ENCODE measurements at regions not wholly inside any gene's neighbourhood (a gene's known extent, or its start where the extent isn't known, plus 50 kb on each side); places are given as distances from the start of the nearest gene placed in this dataset.

GRCh38 chr2:237026981-237027711 lies 58.5 kb upstream of the COPS8 start (continued):
- TF ChIP-seq, protein P1, sequence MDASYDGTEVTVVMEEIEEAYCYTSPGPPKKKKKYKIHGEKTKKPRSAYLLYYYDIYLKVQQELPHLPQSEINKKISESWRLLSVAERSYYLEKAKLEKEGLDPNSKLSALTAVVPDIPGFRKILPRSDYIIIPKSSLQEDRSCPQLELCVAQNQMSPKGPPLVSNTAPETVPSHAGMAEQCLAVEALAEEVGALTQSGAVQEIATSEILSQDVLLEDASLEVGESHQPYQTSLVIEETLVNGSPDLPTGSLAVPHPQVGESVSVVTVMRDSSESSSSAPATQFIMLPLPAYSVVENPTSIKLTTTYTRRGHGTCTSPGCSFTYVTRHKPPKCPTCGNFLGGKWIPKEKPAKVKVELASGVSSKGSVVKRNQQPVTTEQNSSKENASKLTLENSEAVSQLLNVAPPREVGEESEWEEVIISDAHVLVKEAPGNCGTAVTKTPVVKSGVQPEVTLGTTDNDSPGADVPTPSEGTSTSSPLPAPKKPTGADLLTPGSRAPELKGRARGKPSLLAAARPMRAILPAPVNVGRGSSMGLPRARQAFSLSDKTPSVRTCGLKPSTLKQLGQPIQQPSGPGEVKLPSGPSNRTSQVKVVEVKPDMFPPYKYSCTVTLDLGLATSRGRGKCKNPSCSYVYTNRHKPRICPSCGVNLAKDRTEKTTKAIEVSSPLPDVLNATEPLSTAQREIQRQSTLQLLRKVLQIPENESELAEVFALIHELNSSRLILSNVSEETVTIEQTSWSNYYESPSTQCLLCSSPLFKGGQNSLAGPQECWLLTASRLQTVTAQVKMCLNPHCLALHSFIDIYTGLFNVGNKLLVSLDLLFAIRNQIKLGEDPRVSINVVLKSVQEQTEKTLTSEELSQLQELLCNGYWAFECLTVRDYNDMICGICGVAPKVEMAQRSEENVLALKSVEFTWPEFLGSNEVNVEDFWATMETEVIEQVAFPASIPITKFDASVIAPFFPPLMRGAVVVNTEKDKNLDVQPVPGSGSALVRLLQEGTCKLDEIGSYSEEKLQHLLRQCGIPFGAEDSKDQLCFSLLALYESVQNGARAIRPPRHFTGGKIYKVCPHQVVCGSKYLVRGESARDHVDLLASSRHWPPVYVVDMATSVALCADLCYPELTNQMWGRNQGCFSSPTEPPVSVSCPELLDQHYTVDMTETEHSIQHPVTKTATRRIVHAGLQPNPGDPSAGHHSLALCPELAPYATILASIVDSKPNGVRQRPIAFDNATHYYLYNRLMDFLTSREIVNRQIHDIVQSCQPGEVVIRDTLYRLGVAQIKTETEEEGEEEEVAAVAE (CRISPR knock-in tag; IDR thresholded peaks at IDR 0.05; ENCODE audit: borderline replicate concordance): 0 out of 2 replicates have a peak, but pooled peaks have one; percentile 57
- TF ChIP-seq RNF2 (conservative IDR thresholded peaks at IDR 0.05; ENCODE audit: low read depth) (0 out of 2 replicates have a peak, but pooled peaks have one; percentile 42), MEF2D (CRISPR knock-in tag; IDR thresholded peaks at IDR 0.05) (0 out of 2 replicates have a peak, but pooled peaks have one; percentile 18), ZNF333 (CRISPR knock-in tag; IDR thresholded peaks at IDR 0.05; ENCODE audit: borderline replicate concordance) (no peak)

GRCh38 chr2:237027712-237028029 lies 58.0 kb upstream of the COPS8 start:
- no peak overlapping the region for H2AFZ ChIP-seq (ENCODE audit: low read length)
- ChIA-PET CTCF (ENCODE audit: low intra/inter-chr PET ratio, low total read pairs) (interaction anchor here (0.7 to 3.1 kb wide), 4 partner anchors 465 to 684 kb away, joined by 3 to 31 read pairs (median 8); no protein-coding TSS in a partner anchor), POLR2A (no interaction called here)

More at GRCh38 chr2:237027712-237028029, 58.0 kb upstream of the COPS8 start:
- Histone ChIP-seq H3K4me1 (ENCODE audit: insufficient read depth, low read length) (peaks cover 14% of the 10 kb centered on the region), H3K27ac (ENCODE audit: extremely low read length, insufficient read depth, low read length) (no peak overlapping the region), H3K4me3 (replicated peaks in 1 of 3; ENCODE audit: insufficient read depth in 1 of 3, low read depth in 2 of 3, low read length in 3 of 3) (no peak overlapping the region), H3K9me3 (ENCODE audit: low read length) (peaks cover 7% of the 10 kb centered on the region; the same call in 1 of the 2 replicates), H3K4me2 (ENCODE audit: low read depth, low read length) (no peak overlapping the region), H3K27me3 (ENCODE audit: control insufficient read depth in 1 of 2, insufficient read depth in 2 of 2, low read length in 2 of 2) (no peaks in the 10 kb centered on the region), H3K36me3 (replicated peaks in 1 of 2; ENCODE audit: control insufficient read depth in 1 of 2, insufficient read depth in 2 of 2, low read length in 2 of 2) (no peaks in the 10 kb centered on the region), H4K20me1 (ENCODE audit: insufficient read depth, low read length) (no peaks in the 10 kb centered on the region), H3K9ac (ENCODE audit: insufficient read depth, low read depth, low read length) (no peak overlapping the region), H3K79me2 (ENCODE audit: insufficient read depth, low read length) (no peaks in the 10 kb centered on the region)
- in situ Hi-C loops (cut with HindIII; ENCODE audit: extremely low pct_ligation_motif_present, low pct_unique_long_range_greater_than_20kb) (loop anchor here (10.0 kb wide), 1 partner anchor 513 kb away; no protein-coding TSS in a partner anchor), intact Hi-C loops (cut with micrococcal nuclease; ENCODE audit: unreplicated experiment) (loop anchor here (1.0 to 10.0 kb wide), 3 partner anchors 213 to 674 kb away; no protein-coding TSS in a partner anchor)
- no peak for FAIRE-seq
- TF ChIP-seq ZNF44 (CRISPR knock-in tag; IDR thresholded peaks at IDR 0.05) (peak; percentile 44; the same call in 1 of the 2 replicates), NFYC (CRISPR knock-in tag; IDR thresholded peaks at IDR 0.05) (no peak), TRIM24 (CRISPR knock-in tag; IDR thresholded peaks at IDR 0.05) (no peak), PITX1 (CRISPR knock-in tag; IDR thresholded peaks at IDR 0.05) (no peak), ZNF263 (CRISPR knock-in tag; IDR thresholded peaks at IDR 0.05) (no peak), KLF9 (CRISPR knock-in tag; IDR thresholded peaks at IDR 0.05; ENCODE audit: low read depth) (no peak), ZNF235 (CRISPR knock-in tag; IDR thresholded peaks at IDR 0.05; ENCODE audit: borderline replicate concordance) (no peak), NFKBIZ (CRISPR knock-in tag; IDR thresholded peaks at IDR 0.05) (0 out of 2 replicates have a peak, but pooled peaks have one; percentile 16), PHF8 (CRISPR knock-in tag; IDR thresholded peaks at IDR 0.05) (no peak), SIN3B (IDR thresholded peaks at IDR 0.05; ENCODE audit: low read length) (no peak), ZNF816 (CRISPR knock-in tag; IDR thresholded peaks at IDR 0.05; ENCODE audit: borderline replicate concordance) (no peak), ZNF350 (CRISPR knock-in tag; IDR thresholded peaks at IDR 0.05; ENCODE audit: borderline replicate concordance, low read depth) (no peak), ZNF292 (CRISPR knock-in tag; IDR thresholded peaks at IDR 0.05; ENCODE audit: borderline replicate concordance, low read depth) (no peak)
- DNase-seq (ENCODE audit: low spot score): no peak
- WGBS (ENCODE audit: low lambda C conversion rate): 40% methylated on average over 5 of the region's 5 CpGs
- ATAC-seq: no peak
- no TSS peak for BruUV-seq (replicated peaks)

All from HepG2 (cell line).